Bone marrow (tissue), 2 donors: ENCODE measurements at regions not wholly inside any gene's neighbourhood (a gene's known extent, or its start where the extent isn't known, plus 50 kb on each side); places are given as distances from the start of the nearest gene placed in this dataset.
"Not testable (repeated sequence)": the region's sequence is repeated elsewhere in the genome, so short reads cannot be mapped to it uniquely, and the experiment has no call there.

ENCODE experiments used
- DNase-seq, 2 donors: peaks; one replicate each; lab custom pipeline; 2025; lab: John Stamatoyannopoulos, UW

DNA sequence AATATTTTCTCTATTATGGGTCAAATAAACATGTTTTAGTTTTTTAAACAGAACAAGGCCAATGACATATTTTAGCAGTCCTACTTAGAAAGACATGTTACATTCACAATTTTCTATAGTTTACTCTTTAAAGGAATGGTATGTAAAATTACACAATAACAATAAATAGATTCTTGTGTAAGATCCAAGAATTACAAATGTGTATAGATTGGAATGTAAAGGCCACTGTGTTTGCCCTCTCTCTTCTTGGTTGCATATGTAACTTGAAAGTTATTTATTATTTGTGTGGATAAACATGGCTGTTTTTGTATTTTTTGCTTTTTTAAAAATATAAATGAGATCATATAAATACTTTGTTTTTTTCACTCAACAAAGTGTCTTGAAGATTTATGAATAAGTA, 979.3 kb upstream of the CELF2 start:
- DNase-seq, result no peak

DNA sequence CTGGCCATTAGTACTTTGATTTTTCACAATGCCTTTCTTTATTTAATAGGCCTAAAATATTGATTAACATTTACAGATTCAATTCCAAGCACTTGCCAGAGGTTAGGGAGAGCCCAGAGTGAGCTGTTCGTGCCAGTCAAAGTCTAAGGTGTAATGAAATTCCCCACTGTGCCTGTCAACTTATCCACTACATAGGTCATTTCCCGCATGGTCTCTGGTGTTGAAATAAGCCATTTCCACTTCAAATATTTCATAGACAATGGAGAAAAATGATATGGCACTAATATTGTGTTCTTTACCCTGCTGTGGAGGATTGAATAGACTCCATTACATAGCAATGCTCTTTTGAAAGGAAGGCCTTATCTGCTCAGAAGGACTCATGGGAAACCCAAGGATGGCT, 978.1 kb upstream of the CELF2 start:
- no peak for DNase-seq

DNA sequence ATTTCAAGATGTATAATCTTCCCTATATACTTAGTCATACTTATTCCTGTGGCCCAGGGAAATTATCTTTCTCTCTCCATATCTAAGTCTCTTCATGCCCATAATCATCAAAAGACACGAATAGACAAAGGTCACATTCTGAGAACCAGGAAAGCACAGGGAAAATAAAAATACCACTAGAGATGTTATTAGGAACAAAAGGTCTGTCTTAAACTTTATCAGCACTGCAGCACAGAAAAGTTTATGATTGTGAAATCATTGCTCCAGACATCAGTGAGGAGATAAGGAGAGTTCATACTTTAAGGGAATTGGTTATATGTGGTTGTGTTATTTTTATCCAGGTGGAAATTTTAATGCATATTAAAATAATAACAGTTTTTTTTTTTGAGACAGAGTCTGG, 974.6 kb upstream of the CELF2 start:
- no peak for DNase-seq

DNA sequence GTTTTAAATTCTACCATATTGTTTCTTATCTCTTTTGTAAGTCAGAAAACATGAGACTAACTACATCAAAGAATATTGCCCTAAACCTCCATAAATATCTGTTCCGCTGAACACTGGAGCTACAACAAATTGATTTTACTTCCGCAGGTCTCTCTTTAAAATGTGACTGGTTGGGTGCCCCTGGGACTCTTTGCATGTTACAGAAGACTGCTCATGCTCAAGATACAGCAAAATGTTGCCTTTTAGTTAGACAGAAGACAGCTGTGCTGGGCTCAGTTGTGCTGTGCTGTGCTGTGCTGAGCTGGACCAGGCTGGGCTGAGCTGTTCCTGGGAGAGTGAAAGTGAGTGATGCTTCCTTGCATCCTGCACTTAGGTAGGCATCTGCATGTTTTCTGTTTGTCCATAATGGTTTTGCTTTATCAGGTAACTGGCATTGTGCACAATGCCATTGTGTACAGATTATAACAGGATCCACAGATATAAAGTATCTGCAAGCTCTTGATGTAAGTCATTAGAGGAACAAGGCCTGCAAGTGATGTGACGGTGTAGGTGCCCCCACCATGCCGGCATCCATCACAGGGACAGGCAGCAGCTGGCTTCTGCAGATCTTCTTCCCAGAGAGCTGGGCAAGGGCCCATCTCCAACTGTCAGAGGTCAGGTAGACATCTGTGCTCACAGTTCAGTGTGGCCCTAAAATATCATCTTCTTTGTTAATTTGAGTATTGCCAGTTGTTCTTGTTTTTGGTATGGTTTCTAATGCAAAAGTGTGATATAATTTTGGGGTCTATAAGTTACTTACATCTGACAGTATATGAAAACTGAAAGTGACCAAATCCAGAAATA, 972.5 kb upstream of the CELF2 start:
- no peak for DNase-seq

DNA sequence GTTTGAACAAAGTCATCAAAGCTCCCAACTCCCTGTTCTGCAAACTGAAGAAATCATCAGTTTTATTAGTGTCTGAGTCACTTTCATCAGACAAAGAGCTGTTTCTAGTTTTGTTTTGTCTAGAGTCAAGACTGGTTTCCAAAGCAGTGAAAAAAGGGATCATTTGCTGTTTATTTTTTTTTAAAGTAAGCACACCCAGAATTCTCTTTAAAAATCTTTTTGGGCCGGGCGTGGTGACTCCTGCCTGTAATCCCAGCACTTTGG, 972.0 kb upstream of the CELF2 start:
- no peak for DNase-seq

DNA sequence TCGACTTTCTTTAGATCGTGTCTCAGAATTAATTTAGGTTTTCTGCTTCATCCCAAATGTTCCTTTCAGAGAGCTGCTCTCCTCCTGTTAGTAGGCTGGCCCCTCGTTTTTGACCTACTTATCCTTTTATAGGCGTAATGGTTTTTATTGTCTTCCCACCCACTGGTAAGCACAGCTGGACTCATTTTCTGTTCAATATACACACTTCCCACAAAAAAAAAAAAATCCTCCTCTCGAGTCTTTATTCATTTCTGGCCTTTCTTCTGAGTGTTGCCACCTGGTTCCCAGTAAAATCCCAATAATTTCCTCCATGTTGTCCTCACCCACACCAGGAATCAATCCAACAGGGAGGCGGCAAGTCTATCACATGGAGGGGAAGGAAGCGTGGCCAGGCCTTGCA, 970.2 kb upstream of the CELF2 start:
- DNase-seq, result no peak

DNA sequence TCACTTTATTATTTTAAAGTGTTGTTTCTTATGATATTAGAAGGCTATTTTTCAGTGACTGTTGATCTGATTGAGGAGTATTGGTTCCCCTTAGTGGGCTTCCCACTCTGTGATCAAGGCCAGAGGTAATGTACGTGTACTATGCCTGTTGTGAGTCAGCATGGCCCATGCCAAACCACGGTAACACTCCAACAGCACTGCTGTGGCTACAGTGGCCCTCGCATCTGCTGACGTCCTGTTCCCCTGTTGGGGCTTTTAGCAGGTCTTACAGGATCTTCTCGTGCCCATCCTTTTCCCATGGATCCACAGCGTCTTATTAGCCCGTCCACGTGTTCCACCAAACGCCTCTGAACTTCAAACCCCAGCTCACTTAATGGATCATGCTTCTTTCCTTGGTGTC, 964.6 kb upstream of the CELF2 start:
- no peak for DNase-seq

DNA sequence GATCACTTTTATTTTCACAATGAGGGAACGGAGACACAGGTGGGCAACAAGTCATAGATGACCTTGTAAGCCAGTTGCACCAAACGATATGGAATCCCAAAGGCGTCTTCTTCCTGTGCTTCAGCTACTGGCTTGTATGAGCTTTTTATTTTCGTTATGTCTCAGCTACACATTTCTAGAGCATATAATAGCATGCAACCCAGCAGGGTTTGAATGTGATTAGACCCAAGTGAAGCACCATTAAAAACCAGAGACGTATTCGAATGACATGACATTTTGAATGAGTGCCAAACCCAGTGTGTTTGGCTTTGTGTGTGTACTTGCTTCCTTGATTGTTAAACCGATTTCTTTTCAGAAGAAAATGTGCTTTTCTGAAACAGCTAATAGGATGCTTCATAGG, 963.2 kb upstream of the CELF2 start:
- no peak for DNase-seq

DNA sequence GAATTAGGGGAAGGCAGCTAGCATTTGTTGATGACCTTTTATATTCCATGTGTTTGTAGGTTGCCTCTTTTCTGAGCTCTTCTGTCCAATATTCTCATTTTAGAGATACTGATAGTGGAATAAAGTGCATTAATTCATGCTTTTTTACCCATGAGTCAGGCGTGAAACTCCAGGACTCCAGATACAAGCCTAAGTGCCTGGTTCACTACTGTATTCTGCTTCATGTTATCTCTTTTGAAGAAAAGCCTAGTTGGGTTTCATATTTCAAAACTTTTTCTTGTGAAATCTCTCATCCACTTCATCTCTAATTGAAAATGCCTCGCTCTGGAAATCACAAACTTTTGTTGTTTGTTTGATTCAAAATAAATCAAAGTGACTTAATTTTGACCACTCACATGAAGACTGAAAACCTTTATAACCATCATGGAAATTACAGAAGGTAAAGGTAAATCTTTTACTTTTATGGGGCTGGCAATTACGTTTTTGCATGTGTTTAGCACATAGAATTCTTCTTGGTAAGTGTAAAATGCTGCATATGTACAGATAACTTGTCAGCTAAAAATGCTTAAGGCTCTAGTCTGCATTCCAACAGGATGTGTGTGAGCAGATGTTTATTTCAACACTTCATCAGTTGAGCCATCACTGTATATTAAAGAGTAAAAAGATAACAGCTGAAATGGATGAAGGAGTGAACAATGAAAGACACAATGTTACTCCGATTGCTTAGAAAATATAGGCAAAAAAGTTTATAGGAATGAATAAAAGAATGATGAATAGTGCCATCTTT, 961.8 kb upstream of the CELF2 start:
- DNase-seq, result no peak

DNA sequence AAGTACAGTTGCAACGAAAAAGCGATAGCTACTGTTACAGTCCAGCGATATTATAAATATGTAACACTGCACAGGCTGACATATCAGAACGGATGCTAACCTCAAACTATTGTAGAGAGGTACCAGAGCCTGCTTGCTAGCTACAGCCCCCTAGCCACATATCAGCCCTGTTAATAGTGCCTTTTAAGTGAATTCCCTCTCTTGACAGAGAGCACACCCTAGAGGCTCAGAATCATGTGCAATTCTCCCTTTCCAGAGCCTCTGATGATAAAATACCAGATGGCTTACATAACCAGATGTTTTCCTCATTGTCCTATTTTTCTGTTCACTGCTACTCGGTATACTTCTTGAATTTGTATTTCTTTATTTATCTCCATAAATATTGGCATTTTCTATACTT, 960.7 kb upstream of the CELF2 start:
- no peak for DNase-seq

DNA sequence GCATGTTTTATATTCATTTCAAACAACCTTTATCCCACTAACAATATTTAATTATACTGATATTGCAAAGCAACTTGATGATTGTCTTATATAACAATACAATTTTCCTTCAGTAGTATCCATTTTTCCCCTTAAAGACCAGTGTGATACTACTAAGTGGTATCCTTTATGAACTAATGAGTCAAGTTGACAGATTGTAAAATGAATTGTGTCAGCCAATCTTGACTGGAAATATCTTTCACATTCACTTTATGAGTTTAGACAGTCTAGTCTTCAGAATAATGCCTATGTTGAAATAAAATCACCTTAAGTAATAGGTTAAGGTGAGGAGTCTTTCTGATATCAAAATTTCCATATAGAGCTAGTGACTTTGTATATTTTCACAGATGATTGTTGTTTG, 950.0 kb upstream of the CELF2 start:
- DNase-seq, result no peak

DNA sequence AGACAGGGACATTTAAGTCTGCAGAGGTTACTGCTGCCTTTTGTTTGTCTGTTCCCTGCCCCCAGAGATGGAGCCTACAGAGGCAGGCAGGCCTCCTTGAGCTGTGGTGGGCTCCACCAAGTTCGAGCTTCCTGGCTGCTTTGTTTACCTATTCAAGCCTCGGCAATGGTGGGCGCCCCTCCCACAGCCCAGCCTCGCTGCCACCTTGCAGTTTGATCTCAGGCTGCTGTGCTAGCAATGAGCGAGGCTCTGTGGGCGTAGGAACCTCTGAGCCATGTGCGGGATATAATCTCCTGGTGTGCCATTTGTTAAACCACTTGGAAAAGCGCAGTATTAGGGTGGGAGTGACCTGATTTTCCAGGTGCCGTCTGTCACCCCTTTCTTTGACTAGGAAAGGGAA, 942.8 kb upstream of the CELF2 start:
- DNase-seq, result not testable (repeated sequence)

DNA sequence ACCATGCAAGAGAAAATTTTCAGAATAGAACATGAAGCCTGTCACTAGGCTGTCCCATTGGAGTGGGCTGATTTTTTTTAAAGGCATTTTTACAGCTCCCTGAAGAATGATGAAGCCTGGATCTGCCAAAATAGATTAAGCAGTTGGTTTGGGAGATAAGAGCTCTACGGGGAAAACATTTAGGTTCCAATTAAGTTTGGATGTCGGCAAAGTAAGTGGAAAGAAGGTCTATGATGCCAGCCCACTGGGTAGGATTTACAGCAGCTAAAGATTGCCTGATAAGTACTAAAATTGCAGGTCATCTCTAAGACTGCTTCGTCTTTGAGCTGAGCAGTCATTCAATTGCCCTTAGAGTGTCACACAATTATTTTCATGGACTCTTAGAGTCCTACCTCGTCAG, 939.2 kb upstream of the CELF2 start:
- no peak for DNase-seq

DNA sequence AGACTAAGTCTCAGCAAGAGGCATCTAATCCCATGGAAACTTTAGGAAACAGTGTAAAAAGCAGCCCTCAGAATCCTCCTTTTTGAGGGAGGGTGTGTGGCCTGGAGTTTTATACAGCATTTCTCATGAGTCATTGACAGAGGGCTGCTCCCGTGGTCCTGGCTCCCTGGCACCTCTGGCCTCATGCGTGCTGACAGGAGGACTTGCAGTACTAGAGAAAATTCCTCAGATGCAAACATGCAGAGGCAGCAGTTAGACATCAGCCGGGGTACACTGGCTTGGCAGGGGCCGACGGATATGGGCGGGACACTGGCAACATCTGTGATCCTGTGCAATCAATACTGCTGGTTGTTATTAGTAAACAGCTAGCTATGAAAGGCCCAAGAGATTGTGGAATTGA, 925.1 kb upstream of the CELF2 start:
- no peak for DNase-seq

DNA sequence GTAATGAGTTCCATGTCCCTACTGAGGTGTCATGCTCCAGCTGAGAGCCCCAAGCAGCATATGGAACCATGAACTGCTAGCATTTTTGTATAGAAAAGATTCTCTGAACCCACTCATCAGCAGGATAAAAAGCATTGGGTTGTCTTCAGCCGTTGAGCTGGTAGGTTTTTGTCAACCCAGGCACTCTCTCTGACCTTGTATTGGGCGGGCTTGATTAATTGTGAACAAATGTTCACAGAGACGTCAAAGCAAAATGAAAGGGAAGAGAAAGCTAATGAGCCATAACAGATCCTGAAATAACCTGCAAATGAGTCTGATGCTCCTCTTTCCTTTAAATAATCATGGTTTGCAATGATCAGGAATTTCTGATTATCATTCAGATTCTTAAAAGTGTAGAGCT, 924.7 kb upstream of the CELF2 start:
- no peak for DNase-seq

DNA sequence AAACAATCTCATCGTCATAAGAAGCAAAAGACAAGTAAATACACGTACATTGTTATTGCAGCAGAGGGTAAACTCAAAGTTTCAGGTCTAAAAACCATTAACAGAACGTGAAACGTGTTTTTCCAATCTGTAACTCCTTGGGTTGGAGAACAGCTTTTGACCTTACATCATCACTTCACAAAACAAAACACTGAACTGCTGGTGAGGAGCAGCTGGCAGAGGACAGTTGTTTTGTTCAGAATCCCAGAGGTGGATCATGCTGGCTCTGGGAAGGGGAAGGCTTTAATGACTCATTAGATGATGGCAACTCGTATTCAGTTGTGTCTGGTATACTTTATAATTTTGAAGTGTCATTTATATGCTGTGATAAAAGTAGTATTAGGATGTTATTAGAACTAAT, 923.0 kb upstream of the CELF2 start:
- DNase-seq, result no peak

DNA sequence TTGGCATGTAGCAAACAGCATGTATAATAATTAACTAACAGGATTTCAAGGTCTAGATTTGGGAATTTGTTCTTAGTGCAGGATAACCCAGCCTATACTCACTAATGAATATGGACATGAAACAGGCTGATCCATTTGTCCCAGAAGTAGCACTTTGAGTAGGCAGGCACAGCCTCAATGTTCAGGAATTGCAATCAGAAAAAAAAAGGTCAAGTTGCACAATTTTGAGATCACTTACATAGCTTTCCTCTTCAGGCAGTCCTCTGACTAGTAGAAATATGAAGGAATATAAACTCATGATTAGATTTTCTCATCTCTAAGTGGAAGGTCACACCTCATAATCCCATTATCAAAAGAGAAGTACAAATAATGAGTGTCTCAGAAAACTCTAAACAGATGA, 921.4 kb upstream of the CELF2 start:
- DNase-seq, result no peak

DNA sequence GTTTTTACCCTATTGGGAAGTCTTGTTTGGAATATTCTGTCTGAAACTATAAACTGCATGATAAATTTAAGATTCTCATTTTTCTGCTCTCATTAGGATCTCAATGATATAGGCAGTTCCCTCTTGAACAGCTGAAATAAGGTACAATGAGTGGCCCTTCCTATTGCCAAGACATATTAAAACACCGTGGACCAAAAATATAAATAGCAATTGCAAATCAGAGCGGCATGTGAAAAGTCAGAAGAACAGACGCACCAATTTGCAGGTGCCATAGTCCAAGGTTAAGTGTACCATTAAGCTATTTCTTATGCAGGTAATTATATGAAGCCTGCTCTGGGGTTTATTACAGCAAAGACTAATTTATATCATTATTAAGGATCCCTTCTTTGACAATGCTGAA, 920.8 kb upstream of the CELF2 start:
- no peak for DNase-seq

DNA sequence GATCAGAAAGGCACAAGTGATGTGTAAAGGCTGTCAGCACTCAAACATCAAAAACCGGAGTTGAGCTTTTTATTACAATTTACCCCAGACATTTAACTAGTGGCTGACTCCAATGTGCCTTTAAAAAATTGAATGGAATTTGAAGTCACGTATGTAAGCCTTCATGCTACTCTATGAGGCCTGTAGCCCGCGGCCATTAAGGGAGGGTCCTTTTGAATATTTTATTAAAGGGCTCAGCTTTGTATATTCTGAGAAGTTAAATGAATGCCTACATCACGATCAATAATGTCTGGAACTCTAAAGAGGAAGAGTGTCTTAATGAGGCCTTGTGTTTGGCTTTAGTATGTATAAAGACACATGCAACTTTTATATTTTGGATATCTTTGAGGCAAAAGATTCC, 916.6 kb upstream of the CELF2 start:
- no peak for DNase-seq

DNA sequence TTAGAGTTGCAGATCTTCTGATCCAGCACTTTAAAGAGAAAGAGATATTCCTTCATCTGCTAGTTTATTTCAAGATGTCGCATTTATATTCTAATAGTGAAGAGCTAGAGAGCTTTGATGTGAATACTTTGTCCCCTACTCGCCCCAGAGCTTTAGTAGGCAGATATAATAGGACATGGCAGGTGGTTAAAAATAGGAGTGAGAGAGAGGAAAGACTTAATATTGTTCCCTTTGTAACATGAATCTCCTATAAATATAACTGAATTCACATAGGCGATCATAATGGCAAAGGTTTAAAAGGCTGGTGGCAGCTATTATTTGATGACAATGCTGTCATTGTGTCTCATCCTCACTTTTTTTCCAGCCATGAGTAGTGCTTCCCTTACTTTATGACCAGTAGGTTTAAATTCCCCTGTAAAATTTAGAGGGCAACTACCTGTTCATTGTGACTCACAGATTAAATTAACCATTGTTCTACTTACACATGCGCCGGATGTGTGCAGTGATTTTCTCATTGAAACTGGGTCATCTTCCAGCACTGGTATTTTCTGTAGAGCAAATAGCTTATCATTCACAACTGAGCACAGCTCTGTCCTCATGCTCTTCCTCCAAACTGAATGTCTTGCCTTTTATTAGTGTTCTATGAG, 906.7 kb upstream of the CELF2 start:
- no peak for DNase-seq

DNA sequence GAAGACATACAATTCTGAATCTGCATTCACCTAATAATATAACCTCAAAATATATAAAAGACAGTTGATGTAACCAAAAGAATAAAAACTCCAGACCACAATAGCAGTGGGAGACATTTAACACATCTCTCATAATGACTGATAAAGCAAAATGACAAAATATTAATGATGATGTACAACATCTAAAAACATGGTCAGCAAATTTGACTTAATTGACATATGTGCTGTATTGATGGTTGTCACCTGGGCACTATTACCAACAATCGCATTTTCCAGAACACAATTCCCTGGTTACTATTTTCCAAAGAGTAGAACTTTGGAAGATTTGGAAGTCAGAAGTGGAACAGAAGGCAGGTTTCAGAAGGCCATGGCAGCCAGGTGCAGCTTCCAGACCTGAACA, 899.5 kb upstream of the CELF2 start:
- no peak for DNase-seq

DNA sequence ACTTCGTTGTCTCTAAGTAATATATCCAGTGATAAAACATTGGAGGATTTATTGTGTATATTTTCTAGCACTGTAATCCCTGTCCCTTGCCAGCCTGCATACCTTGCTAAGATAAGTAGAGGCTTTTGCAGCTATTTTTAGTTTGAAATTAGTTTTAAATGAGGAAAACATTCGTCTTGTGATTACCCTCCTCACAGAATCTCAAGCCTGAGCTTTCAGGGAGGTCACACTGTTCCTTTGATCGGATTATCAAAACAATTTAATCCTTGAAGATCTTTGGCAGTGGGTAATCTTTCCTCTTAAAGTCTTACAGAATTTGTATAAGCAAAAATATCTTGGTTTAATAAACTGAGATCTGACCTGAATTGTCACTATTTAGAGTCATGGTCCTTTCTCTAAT, 897.0 kb upstream of the CELF2 start:
- no peak for DNase-seq

DNA sequence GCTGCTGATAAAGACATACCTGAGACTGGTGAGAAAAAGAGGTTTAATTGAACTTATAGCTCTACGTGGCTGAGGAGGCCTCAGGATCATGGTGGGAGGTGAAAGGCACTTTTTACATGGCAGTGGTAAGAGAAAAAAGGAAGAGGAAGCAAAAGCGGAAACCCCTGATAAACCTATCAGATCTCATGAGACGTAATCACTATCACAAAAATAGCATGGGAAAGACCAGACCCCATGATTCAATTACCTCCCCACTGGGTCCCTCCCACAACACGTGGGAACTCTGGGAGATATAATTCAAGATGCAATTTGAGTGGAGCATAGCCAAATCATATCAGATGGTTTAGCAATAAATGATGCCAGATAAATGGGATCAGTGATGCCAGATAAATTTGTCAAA, 892.0 kb upstream of the CELF2 start:
- no peak for DNase-seq
